Smooth muscle cell (in vitro differentiated cells): ENCODE measurements at regions not wholly inside any gene's neighbourhood (a gene's known extent, or its start where the extent isn't known, plus 50 kb on each side); places are given as distances from the start of the nearest gene placed in this dataset.
"Not testable (repeated sequence)": the region's sequence is repeated elsewhere in the genome, so short reads cannot be mapped to it uniquely, and the experiment has no call there.

Experiments used
- DNase-seq: peaks from one replicate; lab custom pipeline; 2025; ENCODE audit not compliant: unreplicated experiment; lab: John Stamatoyannopoulos, UW
- H2AFZ ChIP-seq: fragments of 200-600 bp; sonication (generic); 2 replicates; pipeline ENCODE4 v1.6.0; 2016; ENCODE audit warnings: antibody characterized with exemption, low read depth, mild to moderate bottlenecking
- H3F3A ChIP-seq: fragments of 200-600 bp; sonication (generic); 2 replicates; pipeline ENCODE4 v1.6.0; 2017; ENCODE audit warnings: antibody characterized with exemption, low read depth
- H3K27ac ChIP-seq: fragments of 200-600 bp; sonication (generic); 2 replicates; pipeline ENCODE4 v1.5.1; 2016; ENCODE audit warnings: low read depth, mild to moderate bottlenecking
- H3K27me3 ChIP-seq: fragments of 200-600 bp; sonication (generic); 2 replicates; pipeline ENCODE4 v1.6.1; 2016; ENCODE audit warnings: low read depth, mild to moderate bottlenecking
- H3K36me3 ChIP-seq: fragments of 200-600 bp; sonication (generic); 2 replicates; pipeline ENCODE4 v1.5.1; 2016; ENCODE audit warnings: low read depth
- H3K4me1 ChIP-seq: fragments of 200-600 bp; sonication (generic); 2 replicates; pipeline ENCODE4 v1.5.1; 2016; ENCODE audit warnings: low read depth
- H3K4me2 ChIP-seq: fragments of 200-600 bp; sonication (generic); 2 replicates; pipeline ENCODE4 v1.6.0; 2016; ENCODE audit warnings: mild to moderate bottlenecking
- H3K4me3 ChIP-seq: fragments of 200-600 bp; sonication (generic); 2 replicates; pipeline ENCODE4 v1.5.1; 2016; ENCODE audit warnings: mild to moderate bottlenecking
- H3K79me2 ChIP-seq: fragments of 200-600 bp; sonication (generic); 2 replicates; pipeline ENCODE4 v1.6.0; 2016; ENCODE audit warnings: low read depth, mild to moderate bottlenecking
- H3K9ac ChIP-seq: fragments of 200-600 bp; sonication (generic); 2 replicates; pipeline ENCODE4 v1.6.0; 2016; ENCODE audit warnings: low read depth
- H3K9me3 ChIP-seq: fragments of 200-600 bp; sonication (generic); replicated peaks from 2 replicates; pipeline ENCODE4 v1.5.1; 2016; ENCODE audit warnings: low read depth
- H4K20me1 ChIP-seq: fragments of 200-600 bp; sonication (generic); 2 replicates; pipeline ENCODE4 v1.6.0; 2016; ENCODE audit warnings: low read depth
- WGBS: methylation state at CpG from one replicate; pipeline ENCODE4 v1.1.7; 2016; ENCODE audit warnings: low lambda C conversion rate; 5-methylcytosine and 5-hydroxymethylcytosine counted together
- TF ChIP-seq, protein P1 (sequence below): fragments of 200-600 bp; sonication (generic); IDR thresholded peaks from 2 replicates; pipeline ENCODE4 v1.5.1; 2017; ENCODE audit warnings: borderline replicate concordance, mild to moderate bottlenecking, antibody characterized with exemption; ENCODE audit not compliant: insufficient read depth, poor library complexity, severe bottlenecking

DNA sequence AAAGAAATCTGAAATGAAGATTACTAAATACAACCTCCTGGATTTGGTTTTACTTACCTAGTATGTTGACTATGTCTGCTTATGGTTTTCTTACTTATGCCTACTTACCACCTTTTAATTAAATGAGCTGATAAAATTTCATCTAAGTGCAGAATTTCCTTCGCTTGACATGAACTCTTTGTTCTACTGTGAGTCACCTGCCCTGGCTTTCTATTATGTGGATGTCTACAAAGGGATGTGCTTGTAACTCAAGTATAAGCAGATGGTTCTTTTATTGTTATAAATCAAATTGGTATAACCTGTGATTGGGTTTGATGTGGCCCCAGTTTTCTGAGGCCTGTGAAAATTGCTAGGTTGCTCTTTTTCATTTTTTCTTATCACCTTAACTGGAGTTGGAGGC lies 389.1 kb upstream of the ANKRD30A start:
- no peaks in the 10 kb centered on the region for H3K27me3 ChIP-seq
- no peak overlapping the region for H2AFZ ChIP-seq
- no peaks in the 10 kb centered on the region for H3K9me3 ChIP-seq
- H3K4me3 ChIP-seq = no peak overlapping the region
- no peaks in the 10 kb centered on the region for H4K20me1 ChIP-seq
- H3K4me2 ChIP-seq = no peak overlapping the region
- H3K4me1 ChIP-seq = no peaks in the 10 kb centered on the region
- H3K27ac ChIP-seq = no peak overlapping the region
- 93% methylated on average over 1 of the region's 1 CpG for WGBS
- H3K9ac ChIP-seq = no peak overlapping the region
- H3K79me2 ChIP-seq = no peaks in the 10 kb centered on the region
- H3F3A ChIP-seq = no peaks in the 10 kb centered on the region
- DNase-seq = no peak
- no peaks in the 10 kb centered on the region for H3K36me3 ChIP-seq
- TF ChIP-seq, protein P1, sequence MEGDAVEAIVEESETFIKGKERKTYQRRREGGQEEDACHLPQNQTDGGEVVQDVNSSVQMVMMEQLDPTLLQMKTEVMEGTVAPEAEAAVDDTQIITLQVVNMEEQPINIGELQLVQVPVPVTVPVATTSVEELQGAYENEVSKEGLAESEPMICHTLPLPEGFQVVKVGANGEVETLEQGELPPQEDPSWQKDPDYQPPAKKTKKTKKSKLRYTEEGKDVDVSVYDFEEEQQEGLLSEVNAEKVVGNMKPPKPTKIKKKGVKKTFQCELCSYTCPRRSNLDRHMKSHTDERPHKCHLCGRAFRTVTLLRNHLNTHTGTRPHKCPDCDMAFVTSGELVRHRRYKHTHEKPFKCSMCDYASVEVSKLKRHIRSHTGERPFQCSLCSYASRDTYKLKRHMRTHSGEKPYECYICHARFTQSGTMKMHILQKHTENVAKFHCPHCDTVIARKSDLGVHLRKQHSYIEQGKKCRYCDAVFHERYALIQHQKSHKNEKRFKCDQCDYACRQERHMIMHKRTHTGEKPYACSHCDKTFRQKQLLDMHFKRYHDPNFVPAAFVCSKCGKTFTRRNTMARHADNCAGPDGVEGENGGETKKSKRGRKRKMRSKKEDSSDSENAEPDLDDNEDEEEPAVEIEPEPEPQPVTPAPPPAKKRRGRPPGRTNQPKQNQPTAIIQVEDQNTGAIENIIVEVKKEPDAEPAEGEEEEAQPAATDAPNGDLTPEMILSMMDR = no peak

DNA sequence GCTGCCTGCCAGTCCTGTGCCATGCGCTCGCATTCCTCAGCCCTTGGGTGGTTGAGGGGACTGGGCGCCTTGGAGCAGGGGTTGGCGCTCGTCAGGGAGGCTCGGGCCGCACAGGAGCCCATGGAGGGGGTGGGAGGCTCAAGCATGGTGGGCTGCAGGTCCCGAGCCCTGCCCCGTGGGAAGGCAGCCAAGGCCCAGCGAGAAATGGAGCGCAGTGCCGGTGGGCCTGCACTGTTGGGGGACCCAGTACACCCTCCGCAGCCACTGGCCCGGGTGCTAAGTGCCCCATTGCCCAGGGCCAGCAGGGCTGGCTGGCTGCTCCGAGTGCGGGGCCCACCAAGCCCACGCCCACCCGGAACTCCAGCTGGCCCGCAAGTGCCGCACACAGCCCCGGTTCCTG lies 390.8 kb upstream of the ANKRD30A start:
- H3K4me1 ChIP-seq, H3K4me3 ChIP-seq, H3K9ac ChIP-seq, DNase-seq, H2AFZ ChIP-seq, H4K20me1 ChIP-seq, H3K27me3 ChIP-seq, H3K4me2 ChIP-seq, H3K79me2 ChIP-seq, H3K36me3 ChIP-seq, H3K27ac ChIP-seq, H3K9me3 ChIP-seq, H3F3A ChIP-seq: not testable (repeated sequence)
- 96% methylated on average over 21 of the region's 21 CpGs for WGBS

DNA sequence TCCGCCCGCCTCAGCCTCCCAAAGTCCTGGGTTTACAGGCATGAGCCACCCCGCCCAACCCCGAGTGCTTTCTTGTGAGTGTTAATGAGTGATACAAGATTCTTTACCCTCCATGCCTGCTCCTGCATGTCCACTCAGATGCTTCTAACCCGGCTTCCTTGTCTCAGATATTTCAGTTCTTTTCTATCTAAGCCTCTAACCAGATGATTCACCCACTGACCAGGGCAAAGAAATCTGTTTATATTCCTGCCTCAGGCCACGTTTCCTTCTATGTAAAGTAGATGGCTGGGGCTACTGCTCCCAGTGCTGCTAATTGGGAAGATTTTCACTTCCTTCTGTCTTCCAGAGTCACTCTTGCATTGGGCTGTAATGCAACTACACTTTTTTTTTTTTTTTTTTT lies 395.1 kb upstream of the ANKRD30A start:
- Histone ChIP-seq H3K79me2 (no peaks in the 10 kb centered on the region), H3K36me3 (no peaks in the 10 kb centered on the region), H3F3A (no peaks in the 10 kb centered on the region), H4K20me1 (no peaks in the 10 kb centered on the region), H3K4me1 (peaks cover 1% of the 10 kb centered on the region), H3K9me3 (no peaks in the 10 kb centered on the region), H3K4me3 (no peak overlapping the region), H2AFZ (no peak overlapping the region), H3K4me2 (no peak overlapping the region), H3K9ac (no peak overlapping the region), H3K27ac (no peak overlapping the region), H3K27me3 (no peaks in the 10 kb centered on the region)
- DNase-seq = no peak
- WGBS = 81% methylated on average over 6 of the region's 6 CpGs
- TF ChIP-seq, protein P1 = no peak

DNA sequence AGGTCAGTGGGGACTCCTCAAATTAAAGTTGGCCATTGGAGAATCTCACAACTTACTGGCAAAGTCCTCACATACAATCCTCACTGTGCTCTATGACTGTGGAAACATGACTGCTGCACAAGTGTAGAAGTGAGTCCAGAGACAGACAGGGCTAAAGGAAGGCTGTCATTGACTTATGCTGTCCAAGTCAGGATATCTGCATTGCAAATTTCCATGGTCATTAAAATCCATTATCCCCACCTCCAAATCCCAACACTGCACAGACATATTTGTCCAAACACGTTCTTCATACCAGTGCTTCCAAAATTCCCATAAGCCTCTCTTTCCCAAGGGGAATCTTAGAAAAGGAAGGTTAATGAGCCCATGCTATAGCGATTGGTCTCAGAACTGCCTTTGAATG lies 396.8 kb upstream of the ANKRD30A start:
- H3K79me2 ChIP-seq = no peaks in the 10 kb centered on the region
- H3K4me2 ChIP-seq = no peak overlapping the region
- TF ChIP-seq, protein P1 = no peak
- no peaks in the 10 kb centered on the region for H3K27me3 ChIP-seq
- H3K27ac ChIP-seq = no peak overlapping the region
- 79% methylated on average over 2 of the region's 2 CpGs for WGBS
- no peaks in the 10 kb centered on the region for H3K9me3 ChIP-seq
- no peaks in the 10 kb centered on the region for H3F3A ChIP-seq
- no peak overlapping the region for H3K4me3 ChIP-seq
- peaks cover 8% of the 10 kb centered on the region for H3K4me1 ChIP-seq
- no peak overlapping the region for H2AFZ ChIP-seq
- no peak overlapping the region for H3K9ac ChIP-seq
- DNase-seq = no peak
- no peaks in the 10 kb centered on the region for H4K20me1 ChIP-seq
- no peaks in the 10 kb centered on the region for H3K36me3 ChIP-seq
